ENCODE measurements at regions not wholly inside any gene's neighbourhood (a gene's known extent, or its start where the extent isn't known, plus 50 kb on each side); places are given as distances from the start of the nearest gene placed in this dataset.

- ATAC-seq (no peak), DNase-seq (no peak)
- no peak for TF ChIP-seq CTCF (IDR thresholded peaks at IDR 0.05)
- no peaks in the 10 kb centered on the region for H3K4me1 ChIP-seq (ENCODE audit: low read depth)
- H3K36me3 ChIP-seq (ENCODE audit: low read depth), result no peaks in the 10 kb centered on the region
- intact Hi-C loops (cut with DNase I, micrococcal nuclease), result no loop called here
- H3K4me3 ChIP-seq, result no peak overlapping the region
- no peaks in the 10 kb centered on the region for H3K9me3 ChIP-seq
Observed at GRCh38 chr6:71204741-71205140, 83.9 kb upstream of the OGFRL1 start.

GRCh38 chr6:71205336-71205956 is 83.2 kb upstream of the OGFRL1 start:
- Histone ChIP-seq H3K36me3 (ENCODE audit: low read depth) (no peaks in the 10 kb centered on the region), H3K4me1 (ENCODE audit: low read depth) (no peaks in the 10 kb centered on the region), H3K4me3 (no peak overlapping the region), H3K9me3 (no peaks in the 10 kb centered on the region)
- ATAC-seq, result no peak
- DNase-seq, result no peak
- TF ChIP-seq CTCF (IDR thresholded peaks at IDR 0.05), result no peak
- intact Hi-C loops (cut with DNase I, micrococcal nuclease), result no loop called here

- Histone ChIP-seq H3K4me1 (ENCODE audit: low read depth) (no peaks in the 10 kb centered on the region), H3K36me3 (ENCODE audit: low read depth) (no peaks in the 10 kb centered on the region), H3K4me3 (no peak overlapping the region), H3K9me3 (no peaks in the 10 kb centered on the region)
- no peak for ATAC-seq
- no peak for DNase-seq
- TF ChIP-seq CTCF (IDR thresholded peaks at IDR 0.05), result no peak
- intact Hi-C loops (cut with DNase I, micrococcal nuclease), result no loop called here
Observed at GRCh38 chr6:71206089-71206488, 82.5 kb upstream of the OGFRL1 start.

GRCh38 chr6:71209206-71209605 is 79.4 kb upstream of the OGFRL1 start:
- Histone ChIP-seq H3K9me3 (no peaks in the 10 kb centered on the region), H3K4me1 (ENCODE audit: low read depth) (no peaks in the 10 kb centered on the region), H3K4me3 (no peak overlapping the region), H3K36me3 (ENCODE audit: low read depth) (no peaks in the 10 kb centered on the region)
- ATAC-seq, result no peak
- DNase-seq, result no peak
- intact Hi-C loops (cut with DNase I, micrococcal nuclease), result no loop called here
- TF ChIP-seq CTCF (IDR thresholded peaks at IDR 0.05), result no peak

GRCh38 chr6:71209626-71210025 is 79.0 kb upstream of the OGFRL1 start:
- no peak overlapping the region for H3K4me3 ChIP-seq
- ATAC-seq (no peak), DNase-seq (no peak)
- TF ChIP-seq CTCF (IDR thresholded peaks at IDR 0.05), result no peak
- no peaks in the 10 kb centered on the region for H3K9me3 ChIP-seq
- intact Hi-C loops (cut with DNase I, micrococcal nuclease), result no loop called here
- no peaks in the 10 kb centered on the region for H3K36me3 ChIP-seq (ENCODE audit: low read depth)
- H3K4me1 ChIP-seq (ENCODE audit: low read depth), result no peaks in the 10 kb centered on the region

- TF ChIP-seq CTCF (IDR thresholded peaks at IDR 0.05), result no peak
- H3K36me3 ChIP-seq (ENCODE audit: low read depth), result no peaks in the 10 kb centered on the region
- no peaks in the 10 kb centered on the region for H3K9me3 ChIP-seq
- intact Hi-C loops (cut with DNase I, micrococcal nuclease), result no loop called here
- DNase-seq (no peak), ATAC-seq (no peak)
- H3K4me1 ChIP-seq (ENCODE audit: low read depth), result no peaks in the 10 kb centered on the region
- H3K4me3 ChIP-seq, result no peak overlapping the region
Observed at GRCh38 chr6:71211799-71212198, 76.8 kb upstream of the OGFRL1 start.

Measured in mucosa of descending colon (tissue), 3 donors.